HEK293T (cell line): ENCODE measurements at regions not wholly inside any gene's neighbourhood (a gene's known extent, or its start where the extent isn't known, plus 50 kb on each side); places are given as distances from the start of the nearest gene placed in this dataset.

Experiments
- BHLHE40 ChIP-seq: fragments of 450-650 bp; IDR thresholded peaks from 2 replicates; pipeline ENCODE4 v1.6.1; 2016; ENCODE audit warnings: mild to moderate bottlenecking, moderate library complexity, borderline replicate concordance
- CTBP1 ChIP-seq: fragments of 450-650 bp; IDR thresholded peaks from 2 replicates; pipeline ENCODE4 v1.6.1; 2016; ENCODE audit warnings: borderline replicate concordance
- FOXM1 ChIP-seq: fragments of 450-650 bp; IDR thresholded peaks from 2 replicates; pipeline ENCODE4 v1.6.1; 2017; ENCODE audit warnings: mild to moderate bottlenecking, borderline replicate concordance
- HDGF ChIP-seq: fragments of 450-650 bp; IDR thresholded peaks from 2 replicates; pipeline ENCODE4 v1.6.1; 2017; ENCODE audit warnings: antibody characterized with exemption, borderline replicate concordance
- LEF1 ChIP-seq: fragments of 450-650 bp; IDR thresholded peaks from 2 replicates; pipeline ENCODE4 v1.6.1; 2017; ENCODE audit warnings: mild to moderate bottlenecking, borderline replicate concordance
- ZNF384 ChIP-seq: fragments of 450-650 bp; IDR thresholded peaks from 2 replicates; pipeline ENCODE4 v1.6.1; 2016
- TF ChIP-seq, protein P1 (sequence below): fragments of 450-650 bp; IDR thresholded peaks from 2 replicates; pipeline ENCODE4 v1.6.1; 2016

GRCh38 chr4:13130848-13131247, 353.3 kb downstream of the RAB28 start:
- TF ChIP-seq, protein P1, sequence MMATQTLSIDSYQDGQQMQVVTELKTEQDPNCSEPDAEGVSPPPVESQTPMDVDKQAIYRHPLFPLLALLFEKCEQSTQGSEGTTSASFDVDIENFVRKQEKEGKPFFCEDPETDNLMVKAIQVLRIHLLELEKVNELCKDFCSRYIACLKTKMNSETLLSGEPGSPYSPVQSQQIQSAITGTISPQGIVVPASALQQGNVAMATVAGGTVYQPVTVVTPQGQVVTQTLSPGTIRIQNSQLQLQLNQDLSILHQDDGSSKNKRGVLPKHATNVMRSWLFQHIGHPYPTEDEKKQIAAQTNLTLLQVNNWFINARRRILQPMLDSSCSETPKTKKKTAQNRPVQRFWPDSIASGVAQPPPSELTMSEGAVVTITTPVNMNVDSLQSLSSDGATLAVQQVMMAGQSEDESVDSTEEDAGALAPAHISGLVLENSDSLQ, result no peak
- TF ChIP-seq HDGF (no peak), FOXM1 (no peak), ZNF384 (no peak), LEF1 (no peak), BHLHE40 (no peak), CTBP1 (no peak)
